T47D (cell line): ENCODE measurements at regions not wholly inside any gene's neighbourhood (a gene's known extent, or its start where the extent isn't known, plus 50 kb on each side); places are given as distances from the start of the nearest gene placed in this dataset.
"Not testable (repeated sequence)": the region's sequence is repeated elsewhere in the genome, so short reads cannot be mapped to it uniquely, and the experiment has no call there.

Experiments used
- DNase-seq, 2 experiments: peaks; one replicate each; pipeline versions ENCODE4 v3.0.0 to v3.0.0-alpha.2; 2011 to 2012; ENCODE audit warnings: low read depth in 1 of 2, low spot score in 1 of 2
- in situ Hi-C: cut with HindIII; loops from 2 replicates; pipeline ENCODE4 v1.10.0; 2016; ENCODE audit warnings: low sequenced_read_pairs, low pct_unique_long_range_greater_than_20kb

DNA sequence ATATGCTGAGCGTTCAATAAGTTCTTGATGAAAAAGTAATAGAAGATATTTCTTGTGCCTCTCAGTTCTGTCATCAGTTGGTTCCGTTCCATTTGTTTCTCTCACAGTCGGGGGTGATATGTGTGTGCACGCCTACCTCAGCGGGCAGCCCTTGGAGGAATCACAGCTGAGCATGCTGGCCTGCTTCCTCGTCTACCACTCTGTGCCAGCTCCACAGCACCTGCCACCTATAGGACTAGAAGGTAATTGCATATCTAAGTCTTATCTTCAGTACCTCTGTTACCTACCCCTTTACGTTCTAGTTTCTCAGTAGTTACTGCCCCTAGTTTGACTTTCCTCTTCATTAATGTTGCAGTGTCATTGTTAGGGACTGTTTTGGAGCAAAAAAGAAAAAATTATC, 171.7 kb upstream of the PLGLB1 start:
- DNase-seq, in situ Hi-C loops: not testable (repeated sequence)

DNA sequence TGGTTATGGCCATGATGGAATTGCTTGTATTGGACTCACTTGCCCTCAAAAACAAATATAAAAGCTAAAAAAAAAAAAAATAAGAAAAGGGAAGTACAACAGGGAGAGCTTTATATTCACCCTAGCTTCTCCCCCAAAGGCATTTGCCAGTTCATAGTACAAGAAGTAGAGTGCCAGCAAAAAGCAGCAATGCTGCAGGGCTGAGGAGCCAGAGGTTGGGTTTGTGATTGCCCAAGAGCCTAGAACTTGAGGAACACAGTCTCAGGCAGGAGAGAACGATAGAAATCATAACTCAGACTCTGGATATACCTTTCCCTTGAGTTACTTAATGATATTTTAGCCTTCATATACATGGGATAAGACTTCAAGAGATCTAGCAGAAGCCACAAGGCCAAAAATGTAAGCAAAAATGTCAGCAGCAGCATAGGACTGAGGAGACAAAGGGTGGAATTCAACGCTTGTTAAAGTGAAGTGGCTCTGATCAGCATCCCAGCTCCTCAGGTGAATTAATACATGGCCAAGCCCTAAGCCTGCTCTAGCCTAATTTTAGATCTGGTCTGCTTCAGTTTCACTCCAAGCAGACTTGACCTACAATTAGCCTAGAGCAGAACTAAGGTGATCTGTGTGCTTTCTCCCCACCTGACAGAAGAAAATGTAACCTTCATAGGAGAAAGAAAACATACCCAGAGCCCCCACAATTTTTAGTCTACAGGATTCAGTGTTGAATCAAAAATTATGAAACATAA, 172.8 kb upstream of the PLGLB1 start:
- DNase-seq, in situ Hi-C loops: not testable (repeated sequence)

DNA sequence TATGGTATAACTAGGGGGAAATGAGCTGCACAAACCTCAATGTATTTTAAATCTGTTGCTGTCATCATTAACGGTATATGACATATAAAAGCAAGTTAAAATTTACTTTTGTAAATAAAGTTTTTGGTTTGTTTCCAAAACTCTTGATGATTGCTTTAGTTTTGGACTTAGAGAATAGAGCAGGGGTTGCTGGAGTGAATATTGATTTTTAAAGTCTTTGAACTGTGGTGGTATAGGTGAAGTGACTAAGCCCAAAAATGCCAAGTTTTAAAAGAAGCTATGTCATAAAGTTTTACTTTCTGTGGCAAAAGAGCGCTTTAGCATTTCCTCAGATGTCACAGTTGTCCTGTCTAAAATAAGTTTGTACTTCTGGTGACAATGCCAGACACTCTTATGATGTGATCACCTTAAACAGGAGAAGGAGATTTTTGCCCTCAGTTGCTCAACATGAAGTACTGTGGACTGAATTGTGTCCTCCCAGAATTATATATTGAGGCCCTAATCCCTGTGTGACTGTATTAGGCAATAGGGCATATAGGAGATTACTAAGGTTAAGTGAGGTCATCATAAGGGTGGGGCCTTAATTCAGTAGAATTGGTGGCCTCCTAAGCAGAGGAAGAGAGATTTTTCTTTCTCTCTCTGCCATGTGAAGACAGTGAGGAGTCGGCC, 175.2 kb upstream of the PLGLB1 start:
- in situ Hi-C loops, DNase-seq: not testable (repeated sequence)

DNA sequence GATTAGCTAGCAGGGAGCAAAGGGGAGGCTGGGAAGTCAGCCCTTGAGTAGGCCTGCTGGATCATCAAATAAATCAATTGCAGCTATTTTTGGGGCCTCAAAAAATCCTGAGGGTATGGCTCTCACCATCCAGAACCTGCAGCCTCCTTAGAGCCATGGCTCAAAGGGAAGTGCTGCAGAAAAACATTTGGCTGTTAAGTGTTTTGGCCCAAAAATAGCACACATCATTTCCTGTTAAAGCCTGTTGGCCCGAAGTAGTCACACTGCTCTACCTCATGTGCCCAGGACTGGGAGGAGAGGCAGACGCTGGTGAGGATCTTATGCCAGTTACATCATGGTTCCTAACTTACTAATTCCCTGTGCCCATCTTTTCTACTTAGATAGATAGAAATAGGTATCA, 176.8 kb upstream of the PLGLB1 start:
- DNase-seq, in situ Hi-C loops: not testable (repeated sequence)

DNA sequence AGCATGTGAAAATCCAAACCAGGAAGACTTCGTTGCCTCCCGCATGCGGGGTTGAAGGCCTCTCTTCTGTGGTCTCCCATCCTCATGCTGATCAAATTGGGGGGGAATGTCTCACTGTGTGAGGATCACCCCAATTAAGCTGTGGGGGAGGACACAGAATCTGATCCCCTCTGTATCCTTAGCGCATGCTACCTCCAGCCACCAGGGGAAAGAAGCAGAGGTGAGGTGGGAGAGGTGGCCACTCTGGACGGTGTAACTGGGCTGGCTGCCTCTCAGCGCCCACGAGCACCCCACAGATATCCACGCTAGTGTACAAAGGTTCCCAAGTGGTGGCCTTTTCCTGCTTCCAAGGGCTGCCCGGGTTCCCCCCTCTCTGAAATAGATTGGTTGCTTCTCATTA, 177.6 kb upstream of the PLGLB1 start:
- in situ Hi-C loops, DNase-seq: not testable (repeated sequence)

DNA sequence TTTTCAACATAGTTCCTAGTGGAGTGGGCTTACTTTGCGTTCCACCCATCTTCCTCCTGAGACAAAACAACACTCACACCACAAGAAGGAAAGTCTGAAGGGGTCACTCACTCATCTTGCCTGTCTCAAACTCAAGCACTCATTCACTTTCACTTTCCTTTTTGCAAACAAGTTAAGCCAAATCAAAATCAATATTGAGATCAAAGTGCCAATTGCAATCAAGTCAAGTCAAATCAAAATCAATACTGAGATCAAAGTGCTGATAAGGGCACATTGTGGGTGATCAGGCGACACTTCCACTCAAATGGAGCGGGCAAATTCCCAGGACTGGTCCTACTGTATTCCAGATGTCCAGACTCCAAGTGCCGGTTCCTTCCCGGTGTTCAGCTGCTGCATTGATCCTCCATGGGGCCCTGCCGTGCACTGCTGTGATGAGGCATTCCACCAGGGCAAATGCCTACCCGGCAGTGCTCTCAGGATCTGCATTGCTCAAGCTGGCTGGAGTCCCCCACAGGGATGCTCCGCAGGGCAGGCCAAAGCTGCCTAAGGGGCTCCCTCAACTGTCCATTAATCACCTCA, 183.0 kb upstream of the PLGLB1 start:
- in situ Hi-C loops, DNase-seq: not testable (repeated sequence)

DNA sequence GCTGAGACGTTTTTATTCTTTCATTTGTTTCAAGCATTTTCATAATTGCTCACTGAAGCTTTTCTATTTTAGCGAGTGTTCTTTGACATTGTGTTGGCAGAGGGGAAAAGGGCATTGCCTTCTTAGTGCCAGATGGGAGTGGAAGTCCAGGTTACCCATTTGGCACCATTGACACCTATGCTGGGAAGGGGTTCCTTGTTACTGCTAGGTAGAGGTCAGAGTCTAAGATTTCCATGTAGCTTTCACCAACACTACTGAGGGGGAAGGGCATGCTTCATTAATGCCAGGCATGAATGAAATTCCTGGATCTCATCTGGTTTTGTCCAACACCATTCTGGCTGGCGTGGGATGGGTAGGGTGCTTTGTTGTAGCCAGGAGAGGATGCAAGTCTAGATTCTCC, 191.3 kb upstream of the PLGLB1 start:
- in situ Hi-C loops, DNase-seq: not testable (repeated sequence)

DNA sequence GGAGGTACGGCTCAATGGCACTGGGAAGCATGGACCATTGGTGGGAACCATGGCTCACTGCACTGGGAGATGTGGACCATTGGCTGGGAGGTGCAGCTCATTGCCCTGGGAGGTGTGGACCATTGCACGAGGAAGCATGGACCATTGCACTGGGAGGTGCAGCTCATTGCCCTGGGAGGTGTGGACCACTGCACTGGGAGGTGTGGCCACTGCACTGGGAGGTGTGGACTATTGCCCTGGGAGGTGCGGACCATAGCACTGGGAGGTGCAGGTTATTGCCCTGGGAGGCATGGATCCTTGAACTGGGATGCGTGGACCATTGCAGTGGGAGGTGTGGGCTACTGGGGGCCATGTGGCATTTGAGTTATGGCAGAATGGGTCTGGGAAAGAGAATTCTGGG, 195.4 kb upstream of the PLGLB1 start:
- in situ Hi-C loops, DNase-seq: not testable (repeated sequence)

DNA sequence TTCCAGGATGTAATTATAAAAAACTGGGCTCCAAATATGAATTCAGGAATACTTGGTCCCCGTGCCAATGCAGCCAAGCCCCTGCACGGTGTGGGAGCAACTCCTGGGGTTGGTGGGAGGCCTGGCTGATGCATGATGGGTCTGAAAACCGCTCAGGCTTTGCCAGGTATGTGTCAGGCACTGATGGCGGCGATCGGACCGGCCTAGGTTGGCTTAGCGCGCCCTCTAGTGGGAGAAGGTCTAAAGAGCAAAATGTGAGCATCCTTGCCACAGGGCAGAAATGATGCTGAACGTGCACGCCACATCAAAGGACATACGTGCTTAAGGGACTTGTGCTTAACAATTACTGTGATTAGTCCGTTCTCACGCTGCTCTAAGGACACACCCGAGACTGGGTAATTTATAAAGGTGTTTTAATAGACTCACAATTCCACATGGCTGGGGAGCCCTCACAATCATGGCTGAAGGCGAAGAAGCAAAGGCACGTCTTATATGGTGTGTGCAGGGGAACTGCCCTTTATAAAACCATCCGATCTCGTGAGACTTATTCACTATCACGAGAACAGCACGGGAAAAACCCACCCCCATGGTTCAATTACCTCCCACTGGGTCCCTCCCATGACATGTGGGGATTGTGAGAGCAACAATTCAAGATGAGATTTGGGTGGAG, 196.2 kb upstream of the PLGLB1 start:
- DNase-seq, in situ Hi-C loops: not testable (repeated sequence)

DNA sequence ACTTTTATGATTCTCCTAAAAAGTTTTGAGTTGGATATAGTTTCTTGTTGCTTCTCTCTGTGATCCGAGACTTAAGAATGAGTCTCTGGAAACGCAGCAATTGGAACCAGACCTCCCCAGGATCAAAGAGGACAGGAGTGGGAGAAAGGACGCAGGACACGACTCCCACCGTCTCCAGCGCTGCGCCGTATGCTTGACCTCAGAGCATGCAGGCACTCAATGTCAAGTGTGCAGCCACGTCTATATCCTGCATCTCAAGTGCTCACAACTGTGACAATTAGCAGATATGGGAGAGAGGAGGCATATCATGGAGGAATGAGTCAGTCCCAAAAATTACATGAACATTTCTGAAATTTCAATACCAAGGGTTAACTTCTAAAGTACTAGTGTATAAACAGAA, 199.0 kb upstream of the PLGLB1 start:
- in situ Hi-C loops, DNase-seq: not testable (repeated sequence)

DNA sequence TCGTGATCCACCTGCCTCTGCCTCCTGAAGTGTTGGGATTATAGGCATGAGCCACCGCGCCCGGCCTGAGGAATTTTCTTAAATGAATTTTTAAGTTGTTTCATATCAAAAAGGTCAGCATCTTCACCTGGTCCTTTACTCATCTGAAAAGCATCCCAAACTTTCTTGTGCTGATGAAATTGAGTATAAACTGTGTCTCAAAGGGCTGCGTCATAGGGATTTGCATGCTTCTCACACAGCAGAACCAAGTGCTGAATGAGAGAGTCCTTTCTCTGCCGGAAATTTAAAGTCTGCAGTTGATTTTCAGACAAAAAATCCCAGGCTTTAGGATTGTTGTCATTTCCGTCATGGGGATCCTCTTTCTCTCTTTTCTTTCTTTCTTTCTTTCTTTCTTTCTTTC, 200.5 kb upstream of the PLGLB1 start:
- in situ Hi-C loops = not testable (repeated sequence)

DNA sequence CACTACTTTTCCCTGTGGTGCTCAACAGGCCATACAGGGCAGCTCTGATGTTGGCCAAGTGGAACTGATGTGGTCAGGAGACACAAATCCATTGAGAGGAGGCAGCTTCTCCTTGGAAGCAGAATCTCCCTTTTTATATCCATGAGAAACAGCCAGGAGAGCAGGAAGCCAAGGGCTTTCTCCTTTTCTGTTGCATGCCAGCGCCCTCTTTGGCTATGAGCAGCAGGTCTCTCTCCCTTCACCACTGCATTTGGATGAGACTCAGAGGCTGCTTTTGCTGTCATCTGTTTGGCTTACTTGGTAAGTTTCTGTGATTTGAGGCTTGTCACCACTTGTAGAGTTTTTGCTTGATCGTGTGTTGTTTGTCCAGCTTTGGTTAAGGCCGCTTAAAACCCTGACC, 202.2 kb upstream of the PLGLB1 start:
- DNase-seq, in situ Hi-C loops: not testable (repeated sequence)

More for the DNA sequence above, 200.5 kb upstream of the PLGLB1 start:
- not testable (repeated sequence) for DNase-seq

DNA sequence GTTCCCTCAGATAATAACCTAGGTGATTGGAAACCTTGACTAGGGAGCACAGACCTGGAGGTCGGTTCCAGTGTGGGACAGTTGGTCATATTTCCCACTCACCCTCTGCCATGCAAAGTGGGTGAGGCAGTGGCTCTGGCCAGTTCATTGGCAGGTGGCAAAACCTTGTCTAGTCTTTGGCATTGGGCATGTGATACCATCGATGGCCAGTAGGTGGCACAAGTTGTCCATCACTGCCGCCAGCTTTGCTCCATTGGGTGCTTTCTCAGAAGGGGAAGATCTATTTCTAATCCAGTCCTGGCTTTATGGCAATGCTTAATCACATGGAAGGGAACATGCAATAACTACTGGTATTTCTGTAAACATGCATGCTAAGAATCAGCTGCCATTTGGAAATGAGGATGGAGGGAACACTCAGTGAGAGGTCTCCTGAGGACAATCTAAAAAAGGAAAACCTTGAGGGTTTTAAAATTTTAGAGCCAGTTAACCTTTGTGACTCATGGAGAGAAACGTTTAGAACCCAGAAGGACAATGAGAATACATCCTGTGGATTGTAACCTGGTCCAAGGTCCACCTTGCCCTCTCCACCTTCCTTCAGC, 207.5 kb upstream of the PLGLB1 start:
- in situ Hi-C loops, DNase-seq: not testable (repeated sequence)

DNA sequence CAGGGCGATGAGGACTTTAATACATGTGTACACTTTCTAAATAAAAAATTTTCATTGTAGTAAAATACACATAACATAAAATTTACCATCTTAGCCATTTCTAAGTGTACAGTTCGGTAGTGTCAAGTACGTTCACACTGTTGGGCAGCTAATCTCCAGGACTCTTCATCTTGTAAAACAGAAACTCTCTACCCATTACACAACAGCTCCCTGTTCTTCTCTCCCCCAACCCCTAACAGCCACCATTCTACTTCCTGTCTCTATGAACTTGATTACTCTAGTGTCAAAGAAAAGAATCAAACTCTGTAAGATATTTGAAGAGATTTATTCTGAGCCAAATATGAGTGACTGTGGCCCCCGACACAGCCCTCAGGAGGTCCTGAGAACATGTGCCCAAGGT, 208.3 kb upstream of the PLGLB1 start:
- in situ Hi-C loops, DNase-seq: not testable (repeated sequence)

DNA sequence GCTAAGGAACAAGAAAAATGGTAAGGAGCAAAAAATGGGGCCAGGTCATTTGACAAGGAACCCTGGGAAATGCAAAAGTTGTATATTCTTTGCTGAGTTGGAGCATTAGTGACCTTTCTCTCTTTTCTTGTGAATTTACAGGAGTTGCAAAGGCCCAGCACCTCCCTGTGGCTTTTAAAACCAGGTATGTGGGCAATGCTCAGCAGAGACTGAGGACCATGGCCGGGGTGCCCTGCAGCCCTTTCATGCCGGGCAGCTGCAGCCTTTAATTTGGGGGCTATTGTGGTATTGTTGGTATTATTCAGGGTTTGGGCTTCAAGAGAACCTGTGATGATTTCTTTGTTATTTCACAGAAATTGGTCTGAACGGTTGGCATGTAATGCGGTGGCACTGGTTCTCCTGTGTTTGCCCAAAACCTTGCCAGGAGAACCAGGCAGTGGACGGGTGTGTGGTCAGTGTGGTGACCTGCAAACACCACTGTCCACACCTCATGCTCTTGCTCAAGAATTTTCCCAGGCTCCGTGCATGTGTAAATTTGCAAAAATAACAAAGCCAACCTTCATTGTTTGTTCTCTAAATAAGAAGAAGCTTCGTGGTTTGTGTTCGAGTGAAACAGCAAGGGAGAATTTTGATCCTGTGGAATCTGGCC, 213.8 kb upstream of the PLGLB1 start:
- in situ Hi-C loops, DNase-seq: not testable (repeated sequence)

DNA sequence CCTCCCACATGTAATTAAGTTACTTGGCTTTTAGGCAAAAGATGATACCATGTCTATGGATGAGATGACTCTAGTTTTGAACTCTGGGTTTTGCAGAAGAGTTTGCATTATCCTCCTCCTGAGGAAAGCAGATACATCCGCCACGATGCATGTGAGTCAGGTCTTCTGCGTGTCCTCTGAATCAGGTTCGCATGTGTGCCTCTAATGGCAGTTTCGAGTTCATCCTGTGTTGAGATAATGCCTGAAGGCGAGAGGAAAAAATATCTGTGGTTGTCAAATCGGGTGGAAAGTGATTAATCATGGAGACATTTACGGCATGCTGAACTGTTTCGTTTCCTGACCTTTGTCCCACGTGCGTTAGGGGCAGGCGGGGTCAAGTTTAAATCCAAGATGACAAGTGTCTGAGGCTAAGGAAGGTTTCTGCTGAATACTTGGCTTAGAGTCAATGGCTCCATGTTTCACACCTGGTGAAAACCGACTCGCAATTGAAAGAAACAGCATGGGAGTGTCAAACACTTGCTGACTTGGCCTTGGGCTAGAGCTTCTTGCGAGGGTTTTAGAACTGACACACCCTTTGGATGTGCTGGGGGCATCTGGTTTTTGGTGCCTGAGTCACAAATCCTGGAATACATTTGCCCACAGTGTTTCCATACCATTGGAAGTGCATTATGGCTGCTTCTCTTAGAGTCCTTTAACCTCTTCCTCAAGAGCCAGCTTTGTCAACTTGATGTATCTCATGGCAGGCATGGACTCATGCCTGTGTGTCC, 216.1 kb upstream of the PLGLB1 start:
- in situ Hi-C loops, DNase-seq: not testable (repeated sequence)
